ENCODE measurements at regions not wholly inside any gene's neighbourhood (a gene's known extent, or its start where the extent isn't known, plus 50 kb on each side); places are given as distances from the start of the nearest gene placed in this dataset.

- POLR2A ChIA-PET = no interaction called here
- SMC1A ChIA-PET (ENCODE audit: uncharacterized antibody, unreplicated experiment) = no interaction called here
- TF ChIP-seq STAT3 (IDR thresholded peaks at IDR 0.05; ENCODE audit: low read depth, low read length) (no peak), SUPT20H (IDR thresholded peaks at IDR 0.05; ENCODE audit: borderline replicate concordance, control insufficient read depth, low read depth, low read length) (no peak), TAF1 (IDR thresholded peaks at IDR 0.05; ENCODE audit: borderline replicate concordance, low read depth, low read length) (no peak), NBN (IDR thresholded peaks at IDR 0.05) (no peak), IRF4 (IDR thresholded peaks at IDR 0.05; ENCODE audit: low read depth, low read length) (no peak), PAX8 (IDR thresholded peaks at IDR 0.05) (no peak)
- TF ChIP-seq, protein P1, sequence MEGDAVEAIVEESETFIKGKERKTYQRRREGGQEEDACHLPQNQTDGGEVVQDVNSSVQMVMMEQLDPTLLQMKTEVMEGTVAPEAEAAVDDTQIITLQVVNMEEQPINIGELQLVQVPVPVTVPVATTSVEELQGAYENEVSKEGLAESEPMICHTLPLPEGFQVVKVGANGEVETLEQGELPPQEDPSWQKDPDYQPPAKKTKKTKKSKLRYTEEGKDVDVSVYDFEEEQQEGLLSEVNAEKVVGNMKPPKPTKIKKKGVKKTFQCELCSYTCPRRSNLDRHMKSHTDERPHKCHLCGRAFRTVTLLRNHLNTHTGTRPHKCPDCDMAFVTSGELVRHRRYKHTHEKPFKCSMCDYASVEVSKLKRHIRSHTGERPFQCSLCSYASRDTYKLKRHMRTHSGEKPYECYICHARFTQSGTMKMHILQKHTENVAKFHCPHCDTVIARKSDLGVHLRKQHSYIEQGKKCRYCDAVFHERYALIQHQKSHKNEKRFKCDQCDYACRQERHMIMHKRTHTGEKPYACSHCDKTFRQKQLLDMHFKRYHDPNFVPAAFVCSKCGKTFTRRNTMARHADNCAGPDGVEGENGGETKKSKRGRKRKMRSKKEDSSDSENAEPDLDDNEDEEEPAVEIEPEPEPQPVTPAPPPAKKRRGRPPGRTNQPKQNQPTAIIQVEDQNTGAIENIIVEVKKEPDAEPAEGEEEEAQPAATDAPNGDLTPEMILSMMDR (IDR thresholded peaks at IDR 0.05 in 2 of 3, conservative IDR thresholded peaks at IDR 0.05 in 1 of 3; ENCODE audit: control insufficient read depth in 2 of 3, extremely low read depth in 1 of 3, insufficient read depth in 1 of 3, low read depth in 3 of 3, low read length in 3 of 3) = no peak
- TF ChIP-seq, protein P2, sequence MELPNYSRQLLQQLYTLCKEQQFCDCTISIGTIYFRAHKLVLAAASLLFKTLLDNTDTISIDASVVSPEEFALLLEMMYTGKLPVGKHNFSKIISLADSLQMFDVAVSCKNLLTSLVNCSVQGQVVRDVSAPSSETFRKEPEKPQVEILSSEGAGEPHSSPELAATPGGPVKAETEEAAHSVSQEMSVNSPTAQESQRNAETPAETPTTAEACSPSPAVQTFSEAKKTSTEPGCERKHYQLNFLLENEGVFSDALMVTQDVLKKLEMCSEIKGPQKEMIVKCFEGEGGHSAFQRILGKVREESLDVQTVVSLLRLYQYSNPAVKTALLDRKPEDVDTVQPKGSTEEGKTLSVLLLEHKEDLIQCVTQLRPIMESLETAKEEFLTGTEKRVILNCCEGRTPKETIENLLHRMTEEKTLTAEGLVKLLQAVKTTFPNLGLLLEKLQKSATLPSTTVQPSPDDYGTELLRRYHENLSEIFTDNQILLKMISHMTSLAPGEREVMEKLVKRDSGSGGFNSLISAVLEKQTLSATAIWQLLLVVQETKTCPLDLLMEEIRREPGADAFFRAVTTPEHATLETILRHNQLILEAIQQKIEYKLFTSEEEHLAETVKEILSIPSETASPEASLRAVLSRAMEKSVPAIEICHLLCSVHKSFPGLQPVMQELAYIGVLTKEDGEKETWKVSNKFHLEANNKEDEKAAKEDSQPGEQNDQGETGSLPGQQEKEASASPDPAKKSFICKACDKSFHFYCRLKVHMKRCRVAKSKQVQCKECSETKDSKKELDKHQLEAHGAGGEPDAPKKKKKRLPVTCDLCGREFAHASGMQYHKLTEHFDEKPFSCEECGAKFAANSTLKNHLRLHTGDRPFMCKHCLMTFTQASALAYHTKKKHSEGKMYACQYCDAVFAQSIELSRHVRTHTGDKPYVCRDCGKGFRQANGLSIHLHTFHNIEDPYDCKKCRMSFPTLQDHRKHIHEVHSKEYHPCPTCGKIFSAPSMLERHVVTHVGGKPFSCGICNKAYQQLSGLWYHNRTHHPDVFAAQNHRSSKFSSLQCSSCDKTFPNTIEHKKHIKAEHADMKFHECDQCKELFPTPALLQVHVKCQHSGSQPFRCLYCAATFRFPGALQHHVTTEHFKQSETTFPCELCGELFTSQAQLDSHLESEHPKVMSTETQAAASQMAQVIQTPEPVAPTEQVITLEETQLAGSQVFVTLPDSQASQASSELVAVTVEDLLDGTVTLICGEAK (IDR thresholded peaks at IDR 0.05; ENCODE audit: borderline replicate concordance) = no peak
- H3K79me2 ChIP-seq (ENCODE audit: control insufficient read depth, insufficient read depth, low read length) = no peaks in the 10 kb centered on the region
- H3K27me3 ChIP-seq (replicated peaks in 1 of 2; ENCODE audit: control insufficient read depth in 2 of 2, insufficient read depth in 2 of 2, low read length in 1 of 2) = no peaks in the 10 kb centered on the region
- H4K20me1 ChIP-seq (ENCODE audit: control insufficient read depth, insufficient read depth) = no peaks in the 10 kb centered on the region
- no TSS peak for BruUV-seq (replicated peaks)
- no peaks in the 10 kb centered on the region for H3K36me3 ChIP-seq (ENCODE audit: control insufficient read depth in 2 of 2, insufficient read depth in 2 of 2, low read length in 1 of 2)
- no peak overlapping the region for H2AFZ ChIP-seq (ENCODE audit: control insufficient read depth, low read depth, low read length)
- no peak overlapping the region for H3K4me2 ChIP-seq (ENCODE audit: control insufficient read depth, insufficient read depth)
- ATAC-seq (no peak), FAIRE-seq (no peak), DNase-seq (ENCODE audit: low read depth, low spot score) (no peak)
- H3K4me3 ChIP-seq = no peak overlapping the region
- intact Hi-C loops (cut with micrococcal nuclease; ENCODE audit: unreplicated experiment) = no loop called here
- no peak overlapping the region for H3K9ac ChIP-seq (ENCODE audit: control insufficient read depth, insufficient read depth, low read length)
- peaks cover 11% of the 10 kb centered on the region; the same call in 1 of the 2 replicates for H3K4me1 ChIP-seq (ENCODE audit: control insufficient read depth, insufficient read depth, low read length)
- no peak overlapping the region for H3K27ac ChIP-seq (ENCODE audit: control insufficient read depth, insufficient read depth)
- RAD21 ChIA-PET (ENCODE audit: unreplicated experiment) = no interaction called here
- H3K9me3 ChIP-seq (replicated peaks; ENCODE audit: control insufficient read depth, insufficient read depth, low read length) = no peaks in the 10 kb centered on the region
- WGBS (ENCODE audit: insufficient coverage, insufficient replicate concordance, low lambda C conversion rate, missing lambda C conversion rate) = 38% methylated on average over 3 of the region's 3 CpGs
- in situ Hi-C loops (cut with MboI) = no loop called here
- CTCF ChIA-PET = interaction anchor here (0.9 kb wide), 1 partner anchor 10 kb away, joined by 3 read pairs; no protein-coding TSS in a partner anchor
Measured at GRCh38 chr2:201568217-201568820, 75.0 kb downstream of the TMEM237 start.
